Colon (tissue), 2 donors: ENCODE measurements at regions not wholly inside any gene's neighbourhood (a gene's known extent, or its start where the extent isn't known, plus 50 kb on each side); places are given as distances from the start of the nearest gene placed in this dataset.

Source experiments
- FAIRE-seq: peaks from 2 replicates; lab custom pipeline; 2012; peaks lifted over from hg19 to GRCh38; lab: Jason Lieb, UNC
- donor health status: control.
- donor health status: control.

DNA sequence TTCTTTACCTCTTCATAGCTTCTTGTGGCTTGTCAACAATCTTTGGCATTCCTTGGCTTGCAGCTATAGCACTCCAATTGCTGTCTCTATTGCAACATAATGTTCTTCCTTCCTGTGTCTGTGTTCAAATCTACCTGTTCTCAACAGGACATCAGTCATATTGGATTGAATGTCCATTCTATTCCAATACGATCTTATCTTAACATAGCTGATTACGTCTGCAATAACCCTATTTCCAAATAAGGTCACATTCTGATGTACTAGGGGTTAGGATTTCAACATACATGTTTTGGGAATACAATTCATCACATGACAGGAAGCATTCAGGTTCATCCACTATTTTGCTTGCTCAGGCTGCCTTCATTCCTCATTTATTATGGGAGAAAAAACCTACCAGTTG is 684.4 kb upstream of the CITED2 start:
- FAIRE-seq = no peak

DNA sequence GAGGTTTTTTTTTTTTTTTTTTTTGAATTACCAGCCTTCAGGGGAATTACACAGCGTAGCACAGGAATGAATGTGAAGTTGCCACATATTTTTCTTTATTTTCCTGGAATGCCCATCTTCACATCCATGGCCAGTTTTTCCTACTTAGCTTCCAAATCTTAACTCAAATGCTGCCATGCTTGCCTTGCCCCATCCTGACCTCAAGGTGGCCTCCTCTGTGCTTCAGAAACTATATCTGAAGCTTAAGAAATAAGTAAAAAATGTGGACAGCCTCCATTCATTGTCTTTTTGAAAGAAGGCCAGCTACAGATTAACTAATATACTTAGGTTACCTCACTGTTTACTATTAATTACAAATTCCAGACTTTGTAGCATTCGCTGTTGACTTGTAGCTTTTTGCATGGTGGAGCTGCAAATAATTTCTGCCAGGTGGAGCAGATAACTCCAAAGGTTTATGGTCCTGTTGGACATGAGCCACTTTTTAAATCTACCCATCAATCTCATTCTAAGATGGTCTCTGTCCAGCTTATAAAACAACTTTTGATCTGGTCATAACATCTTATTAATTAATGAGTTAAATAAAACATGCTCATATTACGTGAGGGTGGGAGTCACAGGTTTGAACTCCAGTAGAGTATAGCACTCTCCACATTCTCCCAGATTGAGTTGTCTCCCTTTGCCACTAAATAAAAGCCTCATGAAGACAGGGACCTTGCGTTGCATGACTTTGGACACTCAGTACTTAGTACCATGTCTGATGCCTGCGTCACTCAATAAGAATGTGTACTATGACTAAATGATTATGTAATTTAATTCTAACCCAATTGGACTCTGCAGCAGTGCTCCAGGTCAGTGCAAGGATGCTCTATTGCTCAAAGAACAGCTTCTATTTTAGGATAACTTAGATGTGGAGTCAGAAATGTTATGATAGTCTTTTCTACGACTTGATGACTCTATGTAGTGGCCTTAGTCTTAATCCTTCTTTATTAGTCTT is 678.6 kb upstream of the CITED2 start:
- FAIRE-seq = no peak

DNA sequence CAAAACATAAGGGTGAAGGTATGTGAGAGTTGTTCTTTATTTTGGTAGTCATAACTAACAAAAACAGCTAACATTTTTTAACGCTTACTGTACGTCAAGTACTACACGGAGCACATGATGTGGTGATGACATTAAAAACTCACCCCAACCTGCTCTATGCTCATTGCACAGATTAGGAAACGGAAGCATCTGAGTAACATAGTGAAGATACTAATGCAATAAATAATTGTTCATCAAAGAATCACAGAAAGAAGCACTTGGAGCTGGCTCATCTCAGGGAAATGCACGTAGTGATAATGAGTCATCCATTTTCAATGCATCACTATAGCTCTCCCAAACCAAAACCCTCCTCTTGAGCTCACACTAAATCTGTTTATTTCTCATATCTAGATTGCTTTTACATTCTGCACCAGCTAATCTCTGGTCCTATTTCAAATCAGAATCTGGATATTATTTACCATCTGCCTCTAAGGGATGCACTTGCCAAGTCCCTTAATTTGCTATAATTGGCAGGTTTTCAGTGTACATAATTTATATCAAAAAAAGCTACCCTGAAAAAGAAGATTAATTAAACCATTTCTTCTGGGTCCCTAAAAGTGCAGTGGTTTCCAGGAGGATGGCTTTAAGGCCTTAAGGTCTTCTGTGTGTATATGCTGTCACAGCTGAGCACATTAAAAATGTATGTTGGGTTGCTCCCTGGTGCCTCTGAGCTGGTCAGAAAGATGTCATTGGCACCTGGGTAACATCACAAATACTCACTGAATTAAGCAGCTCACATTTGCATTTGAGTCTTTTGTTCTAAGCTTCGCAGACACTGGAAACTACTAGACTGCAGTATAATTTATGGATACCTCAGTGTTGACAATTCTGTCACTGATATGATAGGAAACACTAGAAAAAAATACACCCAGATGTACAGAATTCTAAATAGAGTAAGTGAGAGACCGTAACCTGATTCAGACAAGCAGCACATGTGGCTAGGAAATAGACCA is 677.4 kb upstream of the CITED2 start:
- no peak for FAIRE-seq

DNA sequence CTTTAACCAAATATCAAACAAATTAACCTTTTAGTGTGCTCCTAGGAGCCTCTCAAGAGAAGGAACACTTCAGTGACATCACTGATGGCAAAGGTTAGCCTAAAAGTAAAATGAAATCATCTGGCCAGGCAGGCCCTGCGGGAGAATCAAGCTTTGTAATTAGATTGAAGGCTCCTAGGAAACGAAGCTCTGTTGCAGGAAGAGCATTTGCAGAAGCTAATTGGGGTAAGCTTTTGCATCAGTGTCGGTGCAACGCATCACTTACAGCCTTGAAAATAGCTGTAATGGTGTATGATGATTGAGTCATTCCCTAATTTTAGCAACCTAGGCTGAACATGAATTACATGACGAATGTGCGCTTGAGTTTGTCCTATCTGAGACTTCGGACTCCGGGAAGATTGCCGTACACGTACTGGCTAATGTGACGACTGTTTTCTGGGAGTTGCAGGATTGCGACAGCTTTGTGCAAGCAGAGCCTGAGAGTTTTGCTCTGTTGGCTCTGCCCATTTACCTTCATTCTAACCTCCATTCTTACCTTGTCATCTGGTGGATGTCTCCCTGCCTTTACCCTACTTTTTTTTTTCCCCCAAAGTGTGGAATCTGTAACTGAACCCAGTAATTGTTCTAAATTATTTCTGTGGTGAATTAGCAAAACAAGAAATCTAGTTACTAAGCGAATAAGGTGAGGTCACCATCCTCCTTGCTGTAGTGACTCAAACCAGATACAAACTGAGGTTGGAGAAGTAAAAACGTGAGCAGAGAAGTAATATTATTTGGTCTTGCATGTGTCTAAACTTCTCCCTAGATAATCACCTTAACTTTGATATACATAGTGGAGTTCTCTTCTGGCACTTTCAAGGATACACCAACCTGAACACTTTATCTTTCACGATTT is 675.9 kb upstream of the CITED2 start:
- FAIRE-seq = no peak

DNA sequence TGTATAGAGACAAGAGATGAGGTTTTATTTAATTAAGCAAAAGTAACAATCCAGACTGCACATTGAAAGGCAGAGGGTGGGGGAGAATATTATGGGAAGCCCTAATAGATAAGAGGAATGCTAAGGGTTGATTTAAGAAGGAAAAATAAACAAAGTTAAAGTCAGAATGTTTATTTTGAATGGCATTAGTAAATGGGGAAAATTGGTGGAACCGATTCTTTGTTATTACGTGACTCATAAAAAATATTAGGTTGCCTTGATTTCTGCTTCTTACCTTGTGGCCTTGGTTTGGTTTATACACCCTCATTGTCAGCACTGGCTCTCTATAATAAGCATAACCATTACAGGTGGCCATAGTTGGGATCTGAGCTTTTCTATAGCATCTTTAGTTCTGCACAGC is 674.8 kb upstream of the CITED2 start:
- no peak for FAIRE-seq

DNA sequence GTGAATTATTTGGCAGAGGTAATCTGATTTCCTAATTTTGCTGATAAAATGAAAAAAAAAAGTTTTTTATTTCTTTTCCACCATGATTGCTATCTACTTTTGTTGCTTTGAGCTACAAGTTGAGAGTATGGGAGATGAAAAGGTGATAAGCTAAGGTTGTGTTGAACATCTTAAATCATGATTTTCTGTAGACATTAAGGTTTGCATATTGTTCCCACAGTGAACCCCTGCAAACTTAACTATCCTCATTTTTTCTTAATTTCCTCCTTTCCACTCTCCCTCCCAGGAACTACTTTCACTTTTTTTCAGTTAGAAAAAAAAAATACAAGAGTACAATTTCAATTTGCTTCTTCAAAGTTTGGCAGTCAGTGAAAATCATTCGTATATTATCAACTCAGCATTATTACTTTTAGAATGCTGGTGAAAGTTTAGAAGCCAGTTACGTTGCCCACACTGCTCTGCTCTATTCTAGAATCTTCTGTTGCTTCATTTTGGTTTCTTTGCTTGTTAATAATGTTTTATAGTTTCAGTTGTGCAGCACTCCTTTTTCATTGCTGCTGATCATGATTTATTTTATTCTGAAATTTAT is 673.8 kb upstream of the CITED2 start:
- no peak for FAIRE-seq

DNA sequence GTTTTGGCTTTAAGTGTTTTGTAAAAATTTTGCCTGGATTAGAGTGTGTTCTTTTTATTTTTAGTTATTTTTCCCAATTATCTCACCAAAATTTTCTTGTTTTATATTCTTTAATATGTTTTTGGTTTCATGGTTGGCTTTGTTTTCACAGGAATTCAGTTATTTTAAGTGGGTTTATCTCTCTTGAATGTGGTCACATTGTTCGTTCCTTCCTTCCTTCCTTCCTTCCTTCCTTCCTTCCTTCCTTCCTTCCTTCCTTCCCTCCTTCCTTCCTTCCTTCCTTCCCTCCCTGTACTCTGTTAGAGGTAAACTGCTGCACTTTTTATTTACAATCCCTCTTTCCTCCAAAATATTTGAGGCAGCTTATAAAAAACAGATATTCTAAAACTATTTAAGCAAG is 672.9 kb upstream of the CITED2 start:
- no peak for FAIRE-seq

DNA sequence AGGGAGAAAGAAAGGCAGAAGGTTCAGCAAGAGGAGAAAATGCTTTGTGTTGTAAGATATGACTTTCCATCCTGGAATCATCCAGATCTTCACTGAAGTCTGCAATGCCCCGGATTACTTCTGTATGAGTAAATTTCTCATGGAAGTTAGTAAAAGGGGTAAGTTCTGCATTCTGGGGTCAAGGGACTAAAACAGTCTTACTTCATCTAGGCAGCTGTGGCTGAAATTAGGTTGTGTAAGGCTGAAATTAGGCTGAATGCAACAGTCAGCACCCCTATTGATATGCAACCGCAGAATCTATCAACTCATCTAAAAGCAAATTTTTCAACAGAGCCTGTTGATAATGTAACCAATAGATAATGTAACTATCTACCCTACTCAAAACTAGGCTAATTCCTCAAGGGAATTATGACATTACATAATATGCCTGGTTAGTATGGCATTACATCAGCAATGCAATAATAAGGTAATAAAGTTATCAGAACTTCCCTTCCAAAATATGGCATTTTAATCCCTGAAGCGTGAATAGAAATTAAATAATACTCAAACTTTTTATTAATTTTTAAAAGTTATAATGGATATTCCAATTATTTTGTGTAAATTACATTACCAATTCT is 671.7 kb upstream of the CITED2 start:
- FAIRE-seq = no peak

DNA sequence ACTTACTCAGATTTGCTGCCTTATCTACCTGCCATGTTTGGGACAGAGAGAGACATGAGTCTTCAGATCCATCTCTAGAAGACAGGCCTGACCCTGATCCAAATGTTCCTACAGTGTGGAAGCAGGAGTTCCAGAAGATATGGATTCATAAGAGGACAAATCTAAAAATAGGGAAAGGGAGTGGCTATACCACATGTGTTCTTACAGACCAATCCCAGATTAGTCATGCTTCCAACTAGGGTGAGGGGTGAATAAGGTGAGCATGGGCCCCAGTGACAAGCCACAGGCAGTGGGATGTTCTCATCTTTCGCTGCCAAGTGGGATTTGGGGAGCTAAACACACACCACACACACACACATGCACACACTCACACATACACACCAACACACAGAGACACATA is 670.7 kb upstream of the CITED2 start:
- no peak for FAIRE-seq

DNA sequence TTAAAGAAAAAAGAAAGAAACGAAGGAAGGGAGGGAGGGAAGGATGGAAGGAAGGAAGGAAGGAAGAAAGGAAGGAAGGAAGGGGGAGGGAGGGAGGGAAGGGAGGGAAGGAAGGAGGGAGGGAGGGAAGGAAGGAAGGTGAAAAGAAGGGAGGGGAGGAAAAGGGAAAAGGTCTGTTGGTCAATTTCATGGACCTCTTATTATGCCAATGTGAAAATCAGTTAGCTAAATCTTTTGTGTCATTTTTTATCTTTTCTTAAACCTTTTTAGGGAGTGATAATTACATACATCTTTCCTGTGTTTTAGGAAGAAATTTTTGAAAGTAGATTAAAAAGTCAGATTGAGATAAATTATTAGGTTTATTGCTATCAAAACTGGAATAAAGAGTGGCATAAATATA is 670.2 kb upstream of the CITED2 start:
- FAIRE-seq = no peak

DNA sequence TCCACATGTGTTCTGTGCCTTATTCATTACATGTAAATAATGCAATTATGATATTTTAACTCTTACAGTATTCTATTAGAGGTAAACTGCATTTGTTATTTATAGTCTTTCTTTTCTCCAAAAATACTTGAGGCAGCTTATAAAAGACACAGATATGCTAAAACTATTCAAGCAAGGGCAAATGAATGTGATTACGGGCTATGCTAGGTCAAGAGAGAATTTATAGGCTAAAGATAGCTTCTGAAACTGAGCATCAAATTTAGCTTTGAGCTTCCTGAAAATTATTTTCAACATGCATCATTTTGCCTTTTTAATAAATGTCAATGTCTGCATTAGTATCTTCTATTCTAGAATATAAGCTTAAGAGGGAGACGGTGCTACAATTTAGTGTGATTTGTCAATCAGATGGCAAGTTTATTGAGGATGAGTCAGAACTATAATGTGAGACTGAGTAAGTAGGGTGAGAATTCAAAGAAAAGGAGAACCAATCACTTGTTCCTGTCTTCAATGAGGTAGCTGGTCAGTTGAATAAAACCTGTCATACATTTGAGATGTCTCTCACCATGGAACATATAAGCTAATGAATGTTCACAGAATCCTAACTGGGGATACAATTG is 669.4 kb upstream of the CITED2 start:
- FAIRE-seq = no peak

DNA sequence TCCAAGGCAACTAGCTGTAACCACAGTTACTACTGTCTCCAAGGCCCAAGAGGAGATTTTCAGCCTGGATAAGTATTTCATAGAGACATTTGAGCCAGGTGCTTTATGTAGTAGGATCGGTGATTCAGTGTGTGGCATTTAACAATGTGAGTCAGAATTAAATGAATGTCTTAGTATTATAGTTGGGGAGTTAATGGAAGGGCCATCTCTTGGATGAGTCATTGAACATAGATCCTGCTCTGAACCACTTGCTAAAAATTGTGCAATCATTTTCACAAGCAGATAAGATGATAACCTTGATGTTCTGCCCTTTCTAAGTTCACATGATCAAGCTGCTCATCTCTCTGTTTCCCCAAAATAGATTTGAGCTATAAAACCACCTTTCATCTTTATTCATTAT is 668.9 kb upstream of the CITED2 start:
- FAIRE-seq = no peak

DNA sequence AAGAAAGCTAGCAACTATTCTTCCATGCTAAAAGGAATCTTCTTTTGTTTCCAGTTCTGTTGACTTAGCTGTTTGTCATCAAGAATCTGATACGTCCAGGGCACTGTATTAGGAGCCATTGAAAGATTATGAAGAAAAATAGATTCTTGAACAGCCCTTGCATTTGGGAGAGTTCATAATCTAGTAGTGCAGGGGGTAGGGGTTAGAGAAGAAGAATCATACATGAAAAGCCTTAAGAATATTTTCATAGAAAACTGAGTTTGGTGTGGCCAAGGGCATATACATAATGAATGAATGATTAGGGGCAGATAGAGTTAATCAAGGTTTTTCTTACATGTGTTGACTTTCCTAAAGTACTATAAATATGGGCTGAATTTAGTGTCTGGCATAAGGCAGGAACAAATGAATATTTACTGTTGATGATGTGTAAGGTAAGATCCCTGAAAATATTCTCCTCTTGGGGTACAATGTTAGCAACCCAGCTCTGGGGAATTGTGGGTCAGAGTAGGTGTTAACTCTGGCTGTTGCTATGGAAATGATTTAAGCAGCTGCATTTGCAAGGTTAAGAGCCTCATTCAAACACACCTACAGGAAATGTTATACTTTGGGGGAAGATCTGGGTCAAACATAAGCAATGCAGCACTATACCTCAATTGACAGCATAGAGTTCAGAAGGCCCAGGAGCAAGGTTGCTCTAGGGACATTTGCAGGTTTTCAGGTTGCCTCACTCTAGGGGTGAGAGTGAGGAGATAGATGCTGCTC is 667.3 kb upstream of the CITED2 start:
- FAIRE-seq = no peak

DNA sequence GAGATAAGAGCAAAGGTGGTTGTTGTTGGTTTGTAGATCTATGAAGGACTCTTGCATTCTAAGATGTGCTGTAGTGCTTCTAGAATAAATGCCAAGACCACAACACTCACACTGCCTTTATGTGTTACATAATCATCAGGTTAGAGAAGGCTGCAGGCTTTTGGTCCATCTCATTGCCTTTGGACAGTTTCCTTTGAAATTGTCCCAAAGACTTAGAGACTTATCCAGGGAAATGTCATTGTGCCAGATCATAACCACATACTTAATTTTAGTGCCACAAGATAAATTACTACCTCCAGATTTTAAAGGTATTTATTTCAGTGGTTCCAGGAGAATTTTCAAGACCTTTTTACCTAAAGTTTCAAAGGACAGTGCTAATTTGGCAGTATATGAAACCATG is 666.6 kb upstream of the CITED2 start:
- FAIRE-seq = no peak

DNA sequence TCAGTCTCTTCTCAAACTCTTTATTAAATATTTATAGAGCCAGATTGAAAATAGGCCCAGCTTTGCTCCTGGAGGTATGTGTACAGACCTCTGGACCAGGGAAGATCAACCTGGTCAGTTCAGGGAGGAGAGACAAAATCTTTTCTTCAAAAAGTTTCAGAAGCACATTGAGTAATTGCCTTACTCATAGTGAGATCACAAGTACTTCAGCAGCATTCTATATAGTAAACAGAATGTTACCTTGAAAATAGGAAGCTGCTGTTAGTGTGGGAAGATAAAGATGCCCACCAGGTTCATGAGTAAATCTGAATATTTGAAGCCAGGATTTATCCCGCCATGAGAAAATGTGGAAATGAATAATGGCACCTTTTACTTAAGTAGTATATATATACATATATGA is 665.9 kb upstream of the CITED2 start:
- FAIRE-seq = no peak

DNA sequence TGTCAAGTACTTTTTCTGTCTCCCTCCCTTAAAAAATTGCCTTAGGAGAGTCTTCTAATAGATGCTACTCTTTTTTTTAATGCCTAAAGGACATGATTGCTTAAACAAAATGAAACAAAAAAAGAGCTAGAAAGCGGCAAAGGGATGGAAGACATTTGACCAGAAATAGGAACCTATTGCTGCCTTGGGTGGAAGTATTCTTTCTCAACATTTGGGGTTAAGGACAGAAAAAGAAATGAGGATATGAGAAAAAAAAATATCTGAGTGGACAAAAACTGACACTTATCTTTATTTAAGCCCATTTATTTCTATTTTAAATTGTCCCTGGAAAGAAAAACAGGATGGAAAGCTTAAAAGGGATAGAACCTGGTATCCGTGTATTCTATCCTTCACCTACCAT is 664.9 kb upstream of the CITED2 start:
- no peak for FAIRE-seq

DNA sequence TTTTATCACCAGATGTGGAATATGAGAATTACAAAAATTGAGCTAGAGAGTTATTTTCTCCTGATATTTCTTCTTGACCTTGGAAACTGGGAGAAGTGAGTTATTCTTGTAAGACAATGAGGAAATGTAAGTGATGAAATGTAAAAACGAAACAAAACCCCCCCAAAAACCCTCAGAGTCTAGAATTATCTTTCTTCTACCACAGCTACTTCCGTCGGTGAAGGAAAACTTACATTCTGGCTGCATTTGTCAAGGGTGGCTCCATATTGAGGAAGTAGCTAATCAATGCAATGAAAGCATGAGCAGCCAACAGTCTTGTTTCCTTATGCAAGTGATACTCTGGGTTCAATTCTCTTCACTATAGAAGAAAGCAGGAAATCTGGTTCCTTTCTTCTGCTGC is 661.7 kb upstream of the CITED2 start:
- FAIRE-seq = no peak

DNA sequence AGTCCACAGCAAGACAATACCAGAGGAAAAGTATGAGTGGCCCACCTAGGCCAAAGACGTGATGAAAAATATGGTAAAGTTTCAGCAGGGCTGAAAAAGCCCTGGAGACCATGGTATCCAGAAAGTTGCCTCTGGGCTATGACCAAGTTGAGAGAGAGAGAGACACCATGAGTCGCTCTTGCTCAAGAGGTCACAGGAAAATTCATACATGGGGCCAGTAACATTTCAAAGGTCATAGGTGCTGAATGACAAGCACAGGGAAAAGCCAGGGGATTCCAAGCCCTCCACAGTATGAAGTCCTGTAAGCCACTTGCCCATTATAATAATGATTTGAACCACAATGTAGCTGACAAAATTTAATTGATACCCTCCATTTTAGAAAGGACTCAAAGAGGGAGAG is 657.7 kb upstream of the CITED2 start:
- no peak for FAIRE-seq

DNA sequence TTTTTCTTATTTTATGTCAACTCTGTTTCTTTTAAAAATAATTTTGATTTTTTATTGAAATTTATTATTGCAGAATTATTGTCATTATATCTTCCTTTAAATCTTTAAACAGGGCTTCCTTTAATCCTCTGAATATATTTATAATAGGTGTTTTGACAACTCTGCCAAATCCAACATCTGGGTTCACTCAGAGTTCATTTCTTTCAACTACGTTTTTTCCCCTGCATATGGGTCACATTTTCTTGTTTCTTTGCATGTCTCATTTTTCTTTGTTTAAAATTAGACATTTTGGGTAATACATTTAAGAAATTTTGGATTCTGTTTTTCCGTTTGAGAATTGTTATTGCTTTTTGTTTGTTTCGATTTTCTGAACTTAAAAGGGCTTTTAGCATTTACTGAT is 655.1 kb upstream of the CITED2 start:
- FAIRE-seq = no peak

DNA sequence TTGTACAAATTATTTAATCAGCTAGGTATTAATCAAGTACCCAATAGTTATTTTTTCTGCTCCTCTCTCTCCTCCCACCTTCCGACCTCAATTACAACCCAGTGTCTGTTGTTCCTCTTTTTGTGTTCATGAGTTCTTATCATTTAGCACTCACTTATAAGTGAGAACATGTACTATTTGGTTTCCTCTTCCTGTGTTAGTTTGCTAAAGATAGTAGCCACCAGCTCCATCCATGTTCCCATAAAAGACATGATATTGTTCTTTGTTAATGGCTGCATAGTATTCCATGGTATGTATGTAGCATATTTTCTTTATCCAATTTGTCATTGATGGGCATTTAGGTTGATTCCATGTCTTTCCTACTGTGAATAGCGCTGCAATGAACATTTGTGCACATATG is 652.8 kb upstream of the CITED2 start:
- FAIRE-seq = no peak
